ENCODE measurements at regions not wholly inside any gene's neighbourhood (a gene's known extent, or its start where the extent isn't known, plus 50 kb on each side); places are given as distances from the start of the nearest gene placed in this dataset.

DNA sequence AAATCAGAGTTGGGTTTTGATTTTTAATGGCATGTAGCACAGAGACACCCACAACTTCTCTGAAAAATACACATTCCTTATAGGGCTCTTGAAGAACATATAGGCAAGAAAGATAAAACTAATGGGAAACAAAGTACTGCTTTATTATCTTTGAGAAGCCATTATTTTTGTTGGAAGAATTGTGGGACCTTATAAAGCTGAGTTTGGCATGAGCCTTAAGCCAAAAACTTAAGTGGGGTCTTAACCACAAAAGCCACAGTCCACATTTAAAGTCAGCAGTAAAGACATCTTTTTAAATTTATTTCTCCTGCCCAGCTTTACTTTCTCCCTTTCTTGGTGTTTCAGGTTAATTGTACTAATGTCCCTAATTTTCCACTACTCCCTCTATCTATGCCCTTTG, 1297.3 kb downstream of the C4orf33 start:
- no peak for DNase-seq

- no peak for DNase-seq
These were observed 1297.7 kb downstream of the C4orf33 start for GRCh38 chr4:130393642-130394041.

DNA sequence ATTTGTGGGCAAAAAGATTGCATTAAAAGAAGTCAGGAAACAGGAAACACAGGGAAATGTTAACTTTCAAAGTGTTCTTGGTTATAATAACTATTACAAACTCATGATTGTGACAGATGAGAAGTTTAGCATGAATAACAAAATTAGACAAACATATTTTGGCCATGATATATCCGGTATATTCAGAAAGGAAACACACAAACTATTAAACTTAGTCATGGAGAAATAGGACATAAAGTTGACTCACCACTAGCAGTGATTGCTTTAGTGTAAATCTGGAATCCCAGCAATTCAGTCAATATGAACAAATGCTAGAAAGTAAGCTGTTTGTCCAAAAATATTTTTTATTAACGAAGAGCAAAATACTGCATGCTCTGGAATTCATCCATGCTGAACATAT, 1299.9 kb downstream of the C4orf33 start:
- DNase-seq, result no peak

- DNase-seq, result no peak
These were observed 1307.3 kb downstream of the C4orf33 start for GRCh38 chr4:130403221-130403620.

DNA sequence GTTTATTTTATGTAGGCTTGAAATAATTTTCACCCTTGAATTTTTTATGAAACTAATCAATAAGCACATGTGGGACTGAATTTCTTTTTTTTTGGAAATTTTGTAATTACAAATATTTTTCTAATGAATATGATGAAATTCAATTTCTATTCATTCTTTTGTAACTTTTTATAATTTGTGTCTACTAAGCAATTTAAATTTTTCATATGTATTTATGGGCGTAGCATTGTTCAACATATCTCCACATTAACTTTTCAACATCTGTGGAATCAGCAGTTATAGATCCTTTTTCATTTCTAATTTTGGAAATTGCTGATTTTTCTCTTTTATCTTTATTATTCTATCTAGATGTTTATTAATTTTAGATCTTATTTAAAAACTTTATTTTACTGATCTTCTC, 1320.3 kb downstream of the C4orf33 start:
- DNase-seq, result no peak

- no peak for DNase-seq
These were observed 1323.4 kb downstream of the C4orf33 start for GRCh38 chr4:130419211-130419975.

DNA sequence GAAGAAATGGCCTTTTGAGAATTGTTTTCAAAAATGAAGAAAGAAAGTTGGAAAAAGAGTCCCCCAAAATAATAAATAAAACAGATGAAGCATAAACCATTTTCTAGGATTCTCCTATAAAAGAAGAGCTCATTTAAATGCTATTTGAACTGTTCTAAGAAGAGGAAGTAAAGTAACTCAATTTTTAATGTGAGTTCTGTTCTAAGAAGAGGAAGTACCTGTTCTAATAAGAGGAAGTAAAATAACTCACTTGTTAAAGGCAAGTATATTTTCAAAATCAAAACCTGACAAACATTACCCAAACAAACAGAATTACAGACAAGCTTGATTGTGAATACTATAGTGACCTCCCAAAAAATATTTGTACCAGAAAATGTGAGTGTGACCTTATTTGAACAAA, 1326.3 kb downstream of the C4orf33 start:
- DNase-seq, result no peak

- DNase-seq, result no peak
These were observed 1328.3 kb downstream of the C4orf33 start for GRCh38 chr4:130424211-130424610.

DNA sequence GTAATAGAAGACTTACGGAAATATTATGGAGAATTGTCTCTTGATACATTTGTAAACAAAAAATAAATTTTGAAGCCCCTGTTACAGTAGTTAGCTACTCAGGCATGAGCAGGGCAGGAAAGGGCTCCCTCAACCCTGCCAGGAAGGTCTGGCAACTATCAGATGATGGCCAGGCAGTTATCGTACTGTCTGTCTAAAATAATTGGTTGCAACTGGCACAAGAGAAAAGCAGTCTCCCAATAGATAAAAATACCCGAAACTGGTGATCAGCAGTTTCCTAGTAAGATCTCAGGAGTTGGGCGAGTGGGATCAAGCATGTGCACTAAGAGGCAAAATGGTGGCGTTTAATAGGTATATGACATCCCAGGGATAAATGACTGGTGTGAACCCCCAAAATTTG, 1336.3 kb downstream of the C4orf33 start:
- DNase-seq, result no peak

- no peak for DNase-seq
These were observed 1353.8 kb downstream of the C4orf33 start for GRCh38 chr4:130449741-130450140.

DNA sequence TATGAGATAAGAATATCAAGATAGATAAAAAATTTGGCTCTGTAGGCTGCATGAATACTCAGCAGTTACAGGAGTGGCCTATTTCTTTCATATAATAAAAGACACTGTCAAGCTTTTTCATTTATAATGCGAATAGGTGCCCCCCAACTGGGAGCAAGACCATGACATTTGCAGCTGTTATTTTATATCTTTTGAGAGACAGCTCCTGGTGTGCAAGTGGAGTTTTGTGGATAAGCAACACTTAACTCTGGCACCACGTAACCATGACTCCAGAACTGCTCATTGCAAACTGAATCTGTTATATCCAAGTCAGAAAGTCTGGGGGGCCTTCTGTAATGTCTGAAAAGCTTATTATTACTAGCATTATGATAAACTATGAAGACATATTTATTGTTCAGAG, 1372.4 kb downstream of the C4orf33 start:
- no peak for DNase-seq

GRCh38 chr4:130478406-130478805, 1382.5 kb downstream of the C4orf33 start:
- DNase-seq, result no peak

GRCh38 chr4:130479020-130479419, 1383.1 kb downstream of the C4orf33 start:
- DNase-seq, result no peak

DNA sequence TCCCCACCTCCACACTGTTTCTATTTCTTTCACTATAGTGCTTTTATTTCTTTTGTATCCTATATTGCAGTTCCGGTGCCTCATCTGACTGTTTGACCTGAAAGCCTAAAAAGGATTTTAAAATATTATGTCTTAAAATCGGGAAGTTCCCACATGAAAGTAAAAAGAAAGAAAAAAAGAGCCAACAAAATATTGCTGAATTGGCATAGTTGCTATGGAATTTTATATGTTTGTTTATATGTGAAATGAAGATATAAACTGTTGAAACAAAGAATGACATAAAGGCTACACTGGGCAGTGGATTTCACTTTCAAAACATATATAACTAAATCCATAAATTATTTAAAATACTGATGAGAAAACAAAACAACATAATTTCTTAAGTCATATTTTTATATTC, 1383.7 kb downstream of the C4orf33 start:
- DNase-seq, result no peak

GRCh38 chr4:130484826-130485225, 1388.9 kb downstream of the C4orf33 start:
- DNase-seq, result no peak

DNA sequence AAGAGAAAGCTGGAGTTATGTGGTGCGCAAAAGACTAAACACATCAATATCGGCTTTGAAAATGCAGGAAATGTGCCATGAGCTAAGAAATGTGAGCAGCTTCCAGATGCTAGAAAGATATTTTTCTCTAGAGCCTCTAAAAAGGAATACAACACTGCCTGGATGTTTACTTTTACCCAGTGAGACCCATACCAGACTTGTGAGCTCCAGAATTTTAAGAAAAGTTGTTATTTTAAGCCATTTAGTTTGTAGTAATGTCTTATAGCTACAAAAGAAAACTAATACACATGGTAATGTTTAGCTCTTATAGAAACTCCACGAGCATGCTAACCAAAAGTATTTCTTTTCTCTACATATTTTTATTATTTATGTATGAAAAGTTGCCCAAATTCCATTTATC, 1389.4 kb downstream of the C4orf33 start:
- DNase-seq, result no peak

DNA sequence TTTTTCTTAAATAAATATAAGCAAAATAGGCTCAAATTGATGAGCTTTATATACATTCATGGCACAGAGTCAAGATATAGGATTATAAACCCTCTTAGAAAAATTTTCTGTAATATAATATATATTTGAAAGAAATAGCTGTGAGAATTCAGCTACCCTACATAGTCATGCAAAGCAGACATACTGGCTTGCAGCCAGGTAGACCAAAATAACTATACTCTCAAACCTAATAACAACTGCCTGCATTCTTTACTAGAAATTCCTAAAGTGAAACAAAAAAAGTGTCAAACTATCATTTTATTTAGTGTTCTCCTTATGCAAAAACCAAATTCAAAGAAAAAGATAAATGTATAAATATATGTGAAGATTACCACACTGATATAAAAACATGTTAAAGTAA, 1390.2 kb downstream of the C4orf33 start:
- no peak for DNase-seq

GRCh38 chr4:130486841-130487240, 1390.9 kb downstream of the C4orf33 start:
- DNase-seq, result no peak

GRCh38 chr4:130510661-130511060, 1414.7 kb downstream of the C4orf33 start:
- DNase-seq, result no peak

DNA sequence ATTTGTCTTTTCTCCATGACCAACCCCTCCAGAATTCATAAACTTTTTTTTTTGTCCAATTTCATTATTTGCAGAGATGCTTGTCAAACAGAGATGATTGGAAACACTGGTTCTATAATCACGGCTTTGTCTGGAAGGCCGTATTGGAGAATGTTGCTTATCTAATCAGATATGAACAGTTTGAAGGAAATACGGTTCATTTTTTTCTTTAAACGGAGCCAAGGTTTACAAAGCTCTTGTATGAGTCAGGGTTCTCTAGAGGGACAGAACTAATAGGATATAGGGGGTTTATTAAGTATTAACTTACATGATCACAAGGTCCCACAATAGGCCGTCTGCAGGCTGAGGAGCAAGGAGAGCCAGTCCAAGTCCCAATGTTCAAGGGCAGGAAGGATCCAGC, 1415.8 kb downstream of the C4orf33 start:
- no peak for DNase-seq

DNA sequence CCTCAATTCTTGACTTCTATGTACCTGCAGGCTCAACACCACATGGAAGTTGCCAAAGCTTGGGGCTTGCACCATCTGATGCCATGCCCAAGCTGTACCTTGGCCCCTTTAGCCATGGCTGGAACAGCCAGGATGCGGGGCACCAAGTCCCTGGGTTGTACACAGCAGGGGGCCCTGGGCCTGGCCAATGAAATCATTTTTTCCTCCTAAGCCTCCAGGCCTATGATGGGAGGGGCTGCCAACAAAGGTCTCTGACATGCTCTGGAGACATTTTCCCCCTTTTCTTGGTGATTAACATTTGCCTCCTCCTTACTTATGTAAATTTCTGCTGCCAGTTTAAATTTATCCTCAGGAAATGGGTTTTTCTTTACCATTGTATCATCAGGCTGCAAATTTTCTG, 1428.1 kb downstream of the C4orf33 start:
- DNase-seq, result no peak

DNA sequence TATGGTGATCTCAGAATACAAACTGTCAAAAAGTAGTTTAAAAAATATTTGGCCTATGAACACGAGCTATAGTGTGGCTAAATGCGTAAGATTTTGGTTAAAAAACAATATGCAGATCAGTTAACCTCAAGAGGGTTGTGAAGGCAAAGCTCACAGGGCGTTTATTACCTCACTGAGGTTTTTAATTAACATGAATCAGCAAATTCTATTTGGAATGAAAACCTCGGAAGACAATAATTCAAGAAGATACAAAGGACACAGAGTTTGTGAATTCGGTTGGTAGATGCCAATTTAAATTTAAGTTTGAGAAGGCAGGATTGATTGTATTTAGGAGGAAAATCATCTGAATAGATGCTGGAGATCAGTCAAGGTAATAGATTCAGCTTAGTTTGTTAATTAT, 1434.6 kb downstream of the C4orf33 start:
- no peak for DNase-seq

DNA sequence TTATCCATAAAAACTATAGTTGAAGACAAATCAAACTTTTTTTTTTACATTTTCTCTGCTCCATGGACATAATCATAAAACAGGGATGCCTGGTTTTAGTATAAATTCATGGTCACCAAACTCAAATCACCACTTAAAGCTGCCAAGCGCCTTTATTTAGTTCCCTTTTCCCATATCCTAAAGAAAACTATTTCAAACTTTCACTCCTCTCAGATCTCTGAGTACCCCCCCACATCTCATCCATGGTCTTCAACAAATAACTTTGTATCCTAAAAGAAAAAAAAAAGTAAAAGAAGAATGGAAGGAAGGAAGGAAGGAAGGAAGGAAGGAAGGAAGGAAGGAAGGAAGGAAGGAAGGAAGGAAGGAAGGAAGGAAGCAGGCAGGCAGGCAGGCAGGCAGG, 1438.7 kb downstream of the C4orf33 start:
- DNase-seq, result no peak

GRCh38 chr4:130542953-130543352, 1447.0 kb downstream of the C4orf33 start:
- DNase-seq, result no peak

DNA sequence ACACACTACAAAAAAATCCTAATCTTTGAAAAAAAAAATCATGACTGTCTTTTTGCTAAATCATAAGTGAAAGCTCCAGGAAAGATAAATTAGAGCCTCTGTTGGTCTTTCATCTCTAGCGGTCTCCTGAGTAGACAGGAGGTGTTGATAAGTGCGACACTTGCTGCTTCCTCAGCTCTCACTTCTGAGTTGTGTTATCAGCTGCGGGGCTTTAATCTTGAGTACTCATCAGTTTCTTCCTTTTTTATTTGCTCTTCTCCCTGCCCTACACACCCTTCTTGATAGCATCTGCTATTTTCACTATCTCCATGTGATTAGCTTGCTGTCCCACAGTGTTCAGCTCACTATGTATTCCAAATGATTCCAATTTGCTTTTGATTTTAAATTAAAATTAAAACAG, 1449.2 kb downstream of the C4orf33 start:
- DNase-seq, result no peak

Measured in CD4-positive, alpha-beta T cell treated with Interleukin-21 for 1 hour (primary cell).